Dermis blood vessel endothelial cell (primary cell): ENCODE measurements at regions not wholly inside any gene's neighbourhood (a gene's known extent, or its start where the extent isn't known, plus 50 kb on each side); places are given as distances from the start of the nearest gene placed in this dataset.
"Not testable (repeated sequence)": the region's sequence is repeated elsewhere in the genome, so short reads cannot be mapped to it uniquely, and the experiment has no call there.

Experiments used
- DNase-seq: peaks from one replicate; pipeline ENCODE4 v3.0.0; 2010

GRCh38 chr1:232715154-232715553 lies 85.2 kb upstream of the SIPA1L2 start:
- no peak for DNase-seq

- not testable (repeated sequence) for DNase-seq
Observed at GRCh38 chr1:232717911-232718310, 87.3 kb upstream of the MAP10 start.

DNA sequence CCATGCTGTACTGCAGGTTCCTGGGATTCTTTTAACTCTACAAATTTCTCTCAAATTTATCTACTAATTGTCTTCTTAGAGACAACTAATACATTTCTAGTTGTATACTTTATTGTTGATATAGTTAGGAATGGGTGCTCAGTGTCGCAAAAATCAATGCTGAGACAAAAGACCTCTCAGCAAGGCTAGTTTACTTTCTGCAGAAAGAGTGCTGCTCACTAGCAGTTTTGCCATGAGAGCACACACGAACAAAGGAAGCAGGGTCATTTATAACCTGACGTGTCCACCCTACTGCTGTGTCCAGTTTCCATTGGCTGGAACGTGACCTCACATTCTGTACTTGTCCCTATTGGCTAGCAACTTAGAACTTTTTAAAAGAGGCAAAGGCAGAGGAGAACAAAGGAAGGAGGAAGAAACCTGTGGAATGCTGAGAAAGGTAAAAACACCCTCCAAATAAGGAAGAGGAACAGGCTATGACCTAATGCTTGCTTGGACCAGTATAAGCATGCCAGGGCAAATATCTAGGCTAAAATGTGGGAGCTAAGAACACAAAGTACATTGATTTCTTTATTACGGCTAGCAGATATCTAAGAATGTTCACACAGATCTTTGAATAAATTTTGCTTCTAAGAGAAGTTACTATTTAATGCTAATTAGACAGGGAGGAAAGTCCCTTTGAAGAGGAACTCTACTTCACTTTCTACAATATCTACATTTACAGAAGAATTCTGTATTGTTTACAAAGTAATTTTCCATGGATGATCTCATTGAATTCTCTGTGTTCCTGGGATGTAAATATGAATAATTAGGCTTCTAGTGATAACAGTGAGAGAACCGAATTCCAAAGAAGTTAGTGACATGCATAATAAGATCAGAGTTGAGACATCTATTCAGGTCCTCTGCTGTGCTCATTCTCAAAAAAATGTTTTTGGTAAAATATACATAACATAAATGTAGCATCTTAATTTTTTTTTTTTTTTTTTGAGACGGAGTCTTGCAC lies 86.0 kb upstream of the MAP10 start:
- DNase-seq = no peak

GRCh38 chr1:232722626-232723025 lies 82.6 kb upstream of the MAP10 start:
- DNase-seq = peak; percentile 17

GRCh38 chr1:232725305-232726047 lies 79.7 kb upstream of the MAP10 start:
- DNase-seq = no peak

- no peak for DNase-seq
Observed at GRCh38 chr1:232726048-232726779, 79.0 kb upstream of the MAP10 start.

DNA sequence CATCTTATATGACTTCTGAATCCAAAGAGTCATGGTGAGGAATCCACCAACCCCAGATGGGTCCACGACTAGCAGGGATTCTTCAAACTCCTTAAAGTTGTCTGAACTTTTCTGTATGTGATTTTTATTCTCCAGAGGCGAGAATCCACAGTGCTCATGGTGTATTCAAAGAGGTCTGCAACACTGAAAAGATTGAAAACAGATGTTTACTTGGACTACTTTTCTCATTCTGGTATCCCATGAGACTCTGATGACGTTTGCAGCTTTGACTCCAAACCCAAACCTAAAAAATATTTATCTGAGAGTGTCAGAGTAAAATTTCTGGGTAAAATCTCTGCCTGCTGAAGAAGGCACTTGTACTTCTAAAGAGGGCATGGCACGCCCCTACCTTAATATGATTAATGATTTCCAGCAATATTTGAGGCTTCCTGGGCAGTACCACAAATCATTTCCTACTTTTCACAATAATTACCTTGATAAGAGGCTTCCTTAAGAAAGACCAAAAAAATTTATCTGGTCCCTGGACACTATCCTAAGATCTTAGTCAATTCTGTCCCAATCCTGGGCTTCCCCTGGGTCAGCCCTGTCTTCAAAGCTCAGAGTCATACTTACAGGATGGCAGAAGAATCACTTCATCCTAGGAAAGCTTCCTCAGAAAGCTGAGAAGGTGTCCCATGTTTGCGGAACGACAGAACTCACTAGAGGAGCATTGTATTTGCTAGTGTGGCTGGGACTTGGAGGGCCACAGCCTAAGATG lies 76.5 kb upstream of the MAP10 start:
- DNase-seq = no peak

DNA sequence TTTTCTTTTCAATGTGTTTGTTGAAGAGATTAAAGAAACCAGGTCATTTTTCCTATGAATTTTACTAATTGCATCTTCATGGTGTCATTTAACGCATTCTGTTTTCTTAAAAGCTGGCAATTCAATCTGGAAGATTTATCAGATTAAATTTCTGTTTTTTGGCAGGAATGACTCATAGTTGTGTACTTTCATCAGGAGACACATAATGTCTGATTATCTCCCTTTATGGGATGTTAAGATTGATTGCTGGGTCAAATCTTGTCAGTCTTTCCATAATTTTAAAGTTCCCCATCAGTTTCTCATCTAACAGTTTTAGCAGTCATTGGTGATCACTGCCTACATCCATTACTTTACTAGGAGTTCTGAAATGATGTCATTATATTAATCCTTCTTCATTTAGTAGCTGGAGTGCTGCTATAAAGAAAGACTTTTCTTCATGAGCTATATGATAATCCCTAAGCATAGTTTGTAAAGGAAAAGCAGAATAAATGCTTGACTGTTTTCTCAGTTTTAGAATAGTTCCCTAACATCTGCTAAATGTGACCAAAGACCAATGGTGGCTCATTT lies 72.8 kb upstream of the MAP10 start:
- DNase-seq = no peak

DNA sequence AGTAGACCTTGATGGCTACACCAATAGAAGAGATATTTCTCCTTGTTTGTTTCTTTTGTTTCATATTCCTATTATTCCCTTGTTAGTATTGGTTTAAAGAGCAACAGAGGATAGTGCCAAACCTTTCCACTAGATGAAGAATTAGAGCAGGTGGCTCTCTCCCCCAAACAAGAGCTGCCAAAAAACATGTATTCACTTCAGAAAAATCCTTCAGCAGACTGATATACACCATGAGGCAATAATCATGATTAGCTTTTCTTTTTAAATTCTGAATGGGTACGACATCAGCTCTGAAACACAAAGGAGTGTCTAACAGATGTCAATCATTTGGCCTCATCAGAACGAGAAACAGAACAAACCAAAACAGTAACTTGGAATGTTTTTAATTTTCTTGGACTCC lies 67.3 kb upstream of the MAP10 start:
- DNase-seq = no peak

- DNase-seq = no peak
Observed at GRCh38 chr1:232743999-232744398, 61.2 kb upstream of the MAP10 start.

DNA sequence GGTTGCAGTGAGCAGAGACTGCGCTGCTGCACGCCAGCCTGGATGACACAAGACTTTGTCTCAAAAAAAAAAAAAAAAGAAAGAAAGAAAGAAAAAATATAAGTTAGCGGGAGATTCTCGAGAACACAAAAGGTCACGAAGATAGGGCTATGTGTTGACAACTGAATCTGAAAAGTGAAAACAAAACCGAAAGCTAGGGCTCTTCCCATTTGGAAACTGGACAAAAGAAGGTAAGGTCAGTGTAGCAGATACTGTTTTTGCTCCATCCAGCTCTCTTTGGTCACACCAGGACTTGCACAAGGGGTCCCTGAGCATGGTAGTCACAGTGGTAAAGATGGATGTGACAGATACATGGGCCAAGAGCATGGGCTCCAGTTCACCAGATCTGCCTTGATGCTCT lies 60.4 kb upstream of the MAP10 start:
- DNase-seq = no peak

- DNase-seq = peak; percentile 14
Observed at GRCh38 chr1:232745698-232746097, 59.5 kb upstream of the MAP10 start.

DNA sequence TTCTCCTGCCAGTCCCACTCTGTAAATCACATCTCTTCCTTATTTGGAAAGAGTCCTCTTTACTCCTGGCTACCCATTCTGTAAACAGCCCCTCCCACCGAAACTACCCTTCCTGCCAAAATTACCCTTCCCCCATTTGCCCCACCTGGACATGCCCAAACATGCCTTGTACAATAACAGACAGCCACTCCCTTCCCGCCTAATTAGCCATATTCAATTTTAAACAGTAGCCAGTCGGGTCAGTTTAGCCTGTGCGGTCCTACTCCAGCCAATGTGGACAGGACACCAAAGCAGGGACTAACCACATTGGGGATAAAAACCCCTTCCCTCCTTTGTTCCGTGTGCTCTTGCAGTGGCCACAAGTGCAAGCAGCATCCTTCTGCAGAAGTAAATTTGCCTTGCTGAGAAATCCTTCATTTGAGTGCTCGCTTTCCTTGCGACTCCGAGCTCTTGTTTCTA lies 56.3 kb upstream of the MAP10 start:
- DNase-seq = no peak

DNA sequence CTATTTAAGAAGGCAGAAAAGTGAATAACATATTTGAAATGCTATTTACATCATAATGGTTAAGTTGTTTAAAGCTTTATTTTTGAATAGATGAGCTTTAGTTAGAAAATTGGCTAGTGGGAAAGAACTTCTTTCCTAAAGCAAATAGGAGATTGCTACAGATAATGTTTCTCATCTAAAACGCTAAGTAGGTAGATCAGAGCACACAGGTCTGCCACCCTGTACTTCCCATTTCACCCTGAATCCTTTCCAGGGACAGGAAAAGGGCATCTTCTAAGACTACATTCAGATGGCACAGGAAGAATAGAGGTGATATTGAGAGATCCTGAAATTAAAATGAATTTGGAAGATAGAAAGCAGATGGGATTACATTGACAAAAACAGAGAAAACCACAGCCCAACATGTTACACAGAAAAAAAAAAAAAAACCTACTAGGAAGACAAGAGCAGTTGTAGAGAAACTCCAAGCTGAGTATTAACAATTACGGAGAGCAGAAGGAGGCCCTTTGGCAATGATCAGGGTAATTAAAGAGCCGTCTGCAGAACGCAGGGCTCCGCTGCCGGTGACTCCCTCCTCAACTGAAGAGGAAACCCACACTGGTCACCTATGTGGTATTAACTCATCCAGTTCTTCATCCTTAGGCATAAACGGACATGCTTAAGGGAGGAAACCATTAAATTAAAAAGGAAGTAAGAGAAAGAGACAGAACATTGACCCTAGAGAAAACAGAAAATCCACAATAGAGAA lies 53.6 kb upstream of the MAP10 start:
- DNase-seq = peak; percentile 17

DNA sequence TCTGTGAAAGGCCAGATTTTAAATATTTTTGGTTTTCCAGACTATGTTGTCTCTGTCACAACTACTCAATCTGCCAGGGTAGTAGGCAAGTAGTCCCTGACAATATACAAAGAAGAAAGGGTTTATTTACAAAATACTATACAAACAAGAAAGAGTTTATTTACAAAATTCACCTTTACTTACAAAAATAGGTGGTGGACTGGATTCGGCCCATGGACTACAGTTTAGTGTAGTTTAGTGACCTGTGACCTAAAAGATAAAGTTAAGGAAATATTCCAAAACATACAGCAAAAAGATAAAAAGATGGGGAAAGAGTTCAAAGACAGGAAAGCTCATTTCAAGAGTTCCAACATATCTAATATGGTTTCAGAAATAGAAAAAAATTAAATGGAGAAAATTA lies 52.9 kb upstream of the MAP10 start:
- no peak for DNase-seq

- no peak for DNase-seq
Observed at GRCh38 chr1:232754930-232755329, 50.3 kb upstream of the MAP10 start.
